Fibroblast of mammary gland (primary cell): ENCODE measurements at regions not wholly inside any gene's neighbourhood (a gene's known extent, or its start where the extent isn't known, plus 50 kb on each side); places are given as distances from the start of the nearest gene placed in this dataset.
"Not testable (repeated sequence)": the region's sequence is repeated elsewhere in the genome, so short reads cannot be mapped to it uniquely, and the experiment has no call there.

Source experiments
- DNase-seq: peaks from one replicate; pipeline ENCODE4 v3.0.0-alpha.2; 2010; ENCODE audit warnings: low read depth
- H3K4me3 ChIP-seq: 2 replicates; pipeline ENCODE4 v1.5.1; 2011; ENCODE audit warnings: low read depth, mild to moderate bottlenecking, low read length, moderate library complexity; ENCODE audit not compliant: control insufficient read depth

DNA sequence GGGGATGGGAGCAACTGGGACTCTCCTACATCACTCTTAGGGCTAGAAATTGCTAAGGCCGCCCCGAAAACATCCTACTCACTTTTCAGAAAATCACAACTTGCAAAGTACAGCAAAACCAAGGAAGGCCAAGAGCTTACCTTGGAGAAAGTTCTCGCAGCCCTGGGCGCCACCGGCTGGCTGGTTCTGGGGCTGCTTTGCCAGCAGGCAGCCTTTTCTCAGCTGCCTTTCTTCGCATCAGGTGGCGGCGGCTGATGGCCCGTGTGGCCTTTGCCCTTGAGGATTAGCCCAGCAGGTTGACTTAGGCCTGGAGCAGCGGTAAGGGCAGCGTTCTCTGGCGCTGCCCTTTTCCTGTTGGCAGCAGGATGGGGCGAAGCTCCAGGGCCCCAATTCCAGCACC, 77.3 kb upstream of the THOC3 start:
- not testable (repeated sequence) for H3K4me3 ChIP-seq, DNase-seq

DNA sequence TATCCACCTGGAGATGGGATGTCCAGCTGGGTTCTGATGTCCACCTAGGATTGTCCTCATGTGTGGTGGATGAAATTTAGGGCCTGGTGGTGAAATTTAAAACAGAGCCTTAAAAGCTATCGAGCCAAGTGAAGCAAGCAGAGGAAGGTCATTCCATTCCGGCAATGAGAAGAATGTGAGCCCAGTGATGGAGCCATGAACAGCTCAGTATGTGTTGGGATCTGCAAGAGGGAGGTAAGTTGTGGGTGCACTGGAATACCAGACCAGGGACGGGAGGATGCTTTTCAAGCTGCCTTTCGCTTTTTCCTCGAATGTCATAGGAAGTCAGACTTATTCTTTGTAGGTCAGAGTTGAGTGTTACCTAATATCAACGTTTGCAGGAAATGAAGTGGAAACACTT, 80.6 kb upstream of the THOC3 start:
- not testable (repeated sequence) for DNase-seq, H3K4me3 ChIP-seq

DNA sequence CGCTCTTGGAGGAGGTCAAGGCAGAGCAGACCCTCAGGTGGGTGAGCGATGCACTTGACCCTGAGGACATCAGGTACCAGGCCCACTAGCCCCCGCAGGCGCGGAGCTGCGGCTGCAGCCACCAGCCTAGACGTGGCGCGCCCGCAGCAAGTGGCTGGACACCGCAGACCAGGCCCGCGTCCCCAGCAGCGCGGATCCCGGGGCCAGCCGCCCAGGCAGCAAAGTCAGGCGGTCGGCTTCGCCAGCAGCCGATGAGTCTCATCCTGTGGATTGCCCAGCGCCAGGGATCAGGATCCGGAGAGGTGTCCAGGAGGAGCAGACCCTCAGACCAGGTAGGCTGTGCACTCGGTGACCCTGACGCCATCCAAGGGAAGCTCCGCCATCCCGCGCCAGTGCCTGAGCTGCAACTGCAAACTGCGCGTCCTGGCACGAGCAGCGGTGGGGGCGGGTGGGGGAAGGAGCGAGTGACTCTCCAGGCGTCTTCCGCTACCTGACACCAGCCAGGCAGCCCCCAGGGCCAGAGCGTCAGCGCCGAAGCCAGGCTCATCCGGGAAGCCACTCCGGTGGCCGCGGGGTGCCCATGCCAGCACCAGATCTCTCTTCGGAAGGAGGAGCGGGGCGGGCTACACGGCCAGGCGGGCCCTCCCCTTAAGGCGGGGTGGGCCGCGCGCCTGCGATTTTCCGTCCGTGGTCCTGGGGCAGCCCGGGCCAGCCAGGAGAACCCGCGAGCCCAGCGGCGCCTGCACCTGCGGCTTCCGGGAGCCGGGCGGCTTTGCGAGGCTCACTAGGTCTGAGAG, 92.6 kb upstream of the THOC3 start:
- H3K4me3 ChIP-seq, result not testable (repeated sequence)

DNA sequence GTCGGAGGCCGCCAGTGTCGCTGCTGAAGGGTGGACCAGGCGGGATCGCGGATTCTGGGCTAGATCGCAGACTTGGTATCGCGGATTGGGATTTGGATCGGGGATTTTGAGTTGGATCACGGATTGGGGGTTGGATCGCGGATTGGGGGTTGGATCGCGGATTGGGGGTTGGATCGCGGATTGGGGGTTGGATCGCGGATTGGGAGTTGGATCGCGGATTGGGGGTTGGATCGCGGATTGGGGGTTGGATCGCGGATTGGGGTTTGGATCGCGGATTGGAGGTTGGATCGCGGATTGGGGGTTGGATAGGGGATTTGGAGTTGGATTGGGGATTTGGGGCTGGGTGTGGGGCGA, 93.1 kb upstream of the THOC3 start:
- DNase-seq, H3K4me3 ChIP-seq: not testable (repeated sequence)

More for the DNA sequence above, 92.6 kb upstream of the THOC3 start:
- not testable (repeated sequence) for DNase-seq

DNA sequence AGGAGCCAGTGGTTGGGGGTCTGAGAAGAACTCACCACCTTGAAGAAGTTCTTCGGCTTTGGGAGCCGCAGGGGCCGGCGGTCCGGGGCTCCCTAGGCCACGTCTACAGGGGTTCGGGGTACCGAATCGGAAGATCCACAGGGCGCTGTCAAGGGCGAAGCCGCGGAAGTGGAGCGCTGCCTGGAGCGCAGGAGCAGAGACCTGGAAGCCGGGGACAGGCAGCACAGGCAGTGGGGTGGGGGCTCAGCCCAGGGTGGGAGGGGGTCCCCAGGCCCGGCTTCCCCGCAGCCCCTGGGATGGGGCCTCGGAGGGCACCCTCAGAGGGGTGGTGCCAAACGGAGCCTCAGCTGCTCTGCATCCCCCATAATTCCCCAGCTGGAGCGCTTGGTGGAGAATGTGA, 93.5 kb upstream of the THOC3 start:
- not testable (repeated sequence) for H3K4me3 ChIP-seq, DNase-seq

DNA sequence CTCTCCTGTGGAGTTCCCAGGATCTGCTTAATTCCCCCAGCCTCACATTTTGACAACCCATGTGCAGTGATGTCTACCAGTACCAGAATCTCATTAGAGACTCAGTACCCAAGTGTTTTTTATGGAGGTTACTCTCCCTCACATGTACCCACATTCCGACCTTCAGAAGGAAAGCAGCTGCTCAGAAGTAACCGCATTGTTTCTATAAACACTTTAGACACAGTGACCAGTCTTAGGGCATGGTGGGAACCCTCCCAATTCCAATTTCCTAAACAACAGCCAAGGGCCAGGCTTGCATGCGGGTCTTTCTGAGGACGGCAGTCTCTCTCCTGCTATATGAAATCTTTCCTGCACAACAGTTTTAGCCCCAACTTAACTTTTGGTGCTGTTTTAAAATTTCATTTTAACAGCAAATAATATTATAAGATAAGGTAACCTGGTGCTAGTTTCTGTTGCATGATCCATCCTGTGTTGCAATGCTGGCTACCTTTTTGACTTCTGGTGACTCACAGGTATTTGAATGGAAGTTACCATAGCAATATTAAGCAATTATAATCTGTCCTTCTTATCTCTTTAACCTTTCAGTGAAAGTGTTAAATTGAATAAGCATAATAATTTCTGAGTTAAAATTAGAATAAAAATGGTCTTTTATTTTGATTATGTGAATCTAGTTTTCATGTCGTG, 98.3 kb upstream of the THOC3 start:
- DNase-seq, H3K4me3 ChIP-seq: not testable (repeated sequence)

DNA sequence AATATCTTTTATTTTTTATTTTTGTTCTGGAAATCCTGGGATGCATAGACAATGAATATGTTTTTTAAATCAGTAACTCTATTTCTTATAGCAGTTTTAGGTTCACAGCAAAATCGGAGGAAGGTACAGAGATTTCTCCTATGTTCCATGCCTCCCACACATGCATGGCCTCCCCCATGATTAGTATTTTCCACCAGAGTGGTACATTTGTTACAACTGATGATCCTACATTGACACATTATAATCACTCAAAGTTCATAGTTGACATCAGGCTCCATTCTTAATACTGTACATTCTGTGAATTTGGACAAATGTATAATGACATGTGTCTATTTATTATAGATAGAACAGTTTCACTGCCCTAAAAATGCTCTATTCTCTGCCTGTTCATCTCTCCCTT, 99.0 kb upstream of the THOC3 start:
- H3K4me3 ChIP-seq, DNase-seq: not testable (repeated sequence)

DNA sequence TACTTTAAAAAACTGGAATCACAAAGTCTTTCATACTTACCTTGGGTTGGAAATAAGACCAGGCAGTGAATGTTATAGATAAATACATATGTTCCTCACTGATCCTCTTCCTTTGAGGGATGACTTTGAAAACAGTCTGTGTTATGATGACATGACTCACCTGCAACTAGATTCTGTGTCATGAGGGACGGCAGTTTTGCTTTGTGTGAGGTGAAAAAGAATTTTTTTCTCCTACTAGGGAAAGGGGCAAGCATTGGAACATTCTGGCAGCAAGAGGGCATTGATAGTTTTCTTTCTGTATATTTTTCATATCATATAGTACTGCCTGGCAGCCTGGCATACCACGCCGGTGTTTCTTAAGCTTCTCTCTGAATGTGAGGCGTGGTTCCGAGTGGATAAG, 99.8 kb upstream of the THOC3 start:
- not testable (repeated sequence) for DNase-seq, H3K4me3 ChIP-seq

DNA sequence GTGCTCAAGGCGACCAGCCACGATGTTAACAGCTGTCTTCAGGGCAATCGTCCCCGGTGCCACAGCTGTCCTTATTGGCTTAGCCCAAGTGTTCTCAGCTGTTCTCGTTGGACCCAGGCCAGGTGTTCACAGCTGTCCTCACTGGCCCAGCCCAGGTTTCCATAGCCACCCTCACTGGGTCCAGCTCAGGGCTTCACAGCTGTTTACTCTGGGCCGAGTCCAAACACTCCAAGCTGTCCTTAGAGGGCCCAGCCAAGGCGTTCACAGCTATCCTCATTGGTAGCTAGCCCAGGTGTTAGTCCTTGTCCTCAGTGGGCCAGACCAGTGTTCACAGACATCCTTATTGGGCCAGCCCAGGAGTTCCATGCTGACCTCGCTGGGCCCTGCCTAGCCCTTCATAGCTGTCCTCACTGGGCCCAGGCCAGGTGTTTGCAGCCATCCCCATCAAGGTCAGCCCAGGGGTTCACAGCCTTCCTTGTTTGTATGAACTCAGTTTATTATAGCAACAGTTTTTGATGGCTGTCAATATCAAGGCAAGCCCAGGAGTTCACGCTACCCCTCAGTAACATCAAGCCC, 106.0 kb upstream of the THOC3 start:
- H3K4me3 ChIP-seq, DNase-seq: not testable (repeated sequence)

DNA sequence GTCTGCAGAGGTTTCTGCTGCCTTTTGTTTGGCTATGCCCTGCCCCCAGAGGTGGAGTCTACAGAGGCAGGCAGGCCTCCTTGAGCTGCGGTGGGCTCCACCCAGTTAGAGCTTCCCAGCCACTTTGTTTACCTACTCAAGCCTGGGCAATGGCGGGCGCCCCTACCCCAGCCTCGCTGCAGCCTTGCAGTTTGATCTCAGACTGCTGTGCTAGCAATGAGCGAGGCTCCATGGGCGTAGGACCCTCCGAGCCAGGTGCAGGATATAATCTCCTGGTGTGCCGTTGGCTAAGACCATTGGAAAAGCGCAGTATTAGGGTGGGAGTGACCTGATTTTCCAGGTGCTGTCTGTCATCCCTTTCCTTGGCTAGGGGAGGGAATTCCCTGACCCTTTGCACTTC, 115.6 kb upstream of the THOC3 start:
- not testable (repeated sequence) for DNase-seq, H3K4me3 ChIP-seq

DNA sequence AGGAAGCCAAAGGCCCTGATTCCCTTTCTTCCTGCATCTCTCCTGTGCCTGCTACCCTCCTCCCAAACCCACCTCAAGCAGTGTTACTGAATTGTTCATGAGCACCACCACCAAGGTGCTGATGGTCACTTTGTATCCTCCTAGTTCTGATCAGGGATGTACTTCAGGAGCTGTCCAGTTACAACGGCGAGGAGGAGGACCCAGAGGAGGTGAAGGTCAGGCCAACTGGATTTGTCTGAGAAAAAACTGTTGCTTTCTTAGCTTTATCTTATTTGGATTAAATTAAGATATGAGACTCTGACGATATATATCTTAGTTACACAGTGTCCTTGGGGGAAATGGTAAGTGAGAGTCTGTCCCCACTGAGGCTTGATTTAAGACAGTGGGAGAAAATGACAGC, 135.0 kb upstream of the THOC3 start:
- not testable (repeated sequence) for DNase-seq, H3K4me3 ChIP-seq

DNA sequence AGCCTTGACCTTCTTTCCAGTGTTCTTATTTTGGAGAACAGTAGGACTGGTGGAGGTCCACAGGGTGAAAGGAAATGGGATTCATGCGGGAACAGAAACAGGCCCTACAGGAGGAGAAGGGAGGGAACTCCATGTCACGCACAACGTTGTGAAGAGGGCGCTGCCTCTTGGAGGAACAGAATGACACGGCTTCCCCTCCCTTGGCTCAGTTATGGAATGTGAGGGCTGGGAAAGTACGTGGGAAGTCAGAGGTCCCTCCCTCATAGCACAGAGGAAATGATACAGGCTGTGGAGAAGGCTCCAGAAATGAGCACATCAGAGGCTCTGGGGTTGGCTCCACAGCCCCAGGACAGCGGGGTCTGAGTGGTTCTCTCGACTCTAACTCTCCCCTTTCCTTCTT, 125.3 kb upstream of the SIMC1 start:
- not testable (repeated sequence) for H3K4me3 ChIP-seq, DNase-seq

DNA sequence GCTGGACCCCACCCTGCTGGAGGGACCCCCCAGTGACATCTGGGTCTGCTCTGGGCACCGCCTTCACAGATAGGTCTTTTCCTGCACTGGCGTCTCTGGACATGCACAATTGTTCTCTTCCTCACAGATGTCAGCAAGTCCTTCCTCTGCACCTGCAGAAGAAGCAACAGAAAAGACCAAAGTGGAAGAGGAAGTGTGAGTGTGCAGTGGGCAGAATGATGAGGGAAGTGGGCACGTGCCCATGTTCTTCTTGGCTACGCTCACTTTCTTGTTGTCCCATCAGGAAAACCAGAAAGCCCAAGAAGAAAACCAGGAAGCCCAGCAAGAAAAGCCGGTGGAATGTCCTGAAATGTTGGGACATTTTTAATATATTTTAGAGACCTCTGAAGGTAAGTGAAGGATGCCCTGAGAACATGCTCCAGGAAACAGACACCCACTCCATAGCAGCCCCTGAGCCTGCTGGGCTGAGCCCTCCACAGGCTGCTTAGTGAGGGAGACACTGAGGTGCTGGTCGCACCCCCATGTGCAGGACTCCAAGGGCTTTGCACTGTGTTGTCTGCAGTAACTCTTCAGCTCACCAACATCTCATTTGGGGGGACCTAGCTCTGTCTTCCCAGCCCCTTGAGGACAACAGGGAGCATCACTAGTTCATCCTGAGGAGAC, 124.4 kb upstream of the SIMC1 start:
- not testable (repeated sequence) for H3K4me3 ChIP-seq, DNase-seq

DNA sequence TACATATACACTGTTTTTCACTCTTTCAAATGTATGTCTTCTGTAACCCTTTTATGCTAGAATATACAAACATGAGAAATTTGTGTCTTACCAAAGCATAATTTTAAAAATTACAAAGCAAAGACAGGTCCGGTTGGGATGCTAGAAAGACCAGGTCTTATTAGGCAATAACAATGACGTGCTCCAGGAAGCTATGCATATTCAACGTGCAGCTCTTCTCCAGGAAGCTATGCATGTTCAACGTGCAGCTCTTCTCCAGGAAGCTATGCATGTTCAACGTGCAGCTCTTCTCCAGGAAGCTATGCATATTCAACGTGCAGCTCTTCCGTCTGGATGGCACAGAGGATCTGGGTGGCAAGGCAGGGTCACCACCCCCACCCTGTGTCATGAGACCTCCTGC, 123.4 kb upstream of the SIMC1 start:
- not testable (repeated sequence) for H3K4me3 ChIP-seq, DNase-seq

DNA sequence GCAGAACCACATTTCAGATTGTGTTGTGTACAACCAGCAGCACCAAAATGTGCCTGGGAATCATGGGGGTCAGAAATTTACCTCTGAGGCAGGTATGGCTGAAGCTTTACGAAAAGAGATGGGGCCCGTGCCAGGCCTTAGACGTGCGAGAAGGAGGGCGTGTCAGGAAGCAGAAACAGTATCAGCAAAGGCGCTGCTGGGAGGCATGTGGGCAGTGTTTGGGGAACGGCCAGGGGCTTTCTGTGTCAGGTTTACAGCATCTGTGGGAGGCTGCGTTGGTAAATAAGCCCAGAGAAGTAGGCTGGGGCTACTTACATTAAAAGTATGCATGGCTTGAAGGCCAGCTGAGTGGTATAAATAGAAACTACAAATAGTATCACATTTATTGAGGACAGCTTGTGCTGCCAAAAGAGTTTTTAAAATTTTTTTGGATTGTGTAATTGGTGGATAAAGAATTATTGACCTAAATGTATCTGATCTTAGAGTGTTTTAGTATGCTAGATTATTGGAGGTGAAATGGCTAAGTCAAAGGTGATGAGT, 120.5 kb upstream of the SIMC1 start:
- DNase-seq, H3K4me3 ChIP-seq: not testable (repeated sequence)

DNA sequence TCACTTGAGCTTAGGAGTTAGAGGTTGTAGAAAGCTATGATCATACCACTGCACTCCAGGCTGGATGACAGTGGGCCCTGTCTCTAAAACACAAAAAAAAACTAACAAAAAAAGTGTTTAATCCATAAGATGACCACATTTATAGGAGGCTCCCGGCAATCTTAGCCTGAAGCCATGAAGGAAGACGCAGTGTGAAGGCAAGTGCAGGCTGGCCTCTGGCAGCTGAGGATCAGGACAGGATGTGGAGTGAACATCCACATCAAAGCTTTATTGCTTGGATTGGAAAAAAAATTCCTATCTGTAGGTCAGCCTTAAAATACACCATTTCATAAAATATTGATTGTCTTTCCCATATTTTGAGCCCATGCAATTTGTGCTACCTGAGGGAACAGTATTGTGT, 115.9 kb upstream of the SIMC1 start:
- not testable (repeated sequence) for H3K4me3 ChIP-seq, DNase-seq

DNA sequence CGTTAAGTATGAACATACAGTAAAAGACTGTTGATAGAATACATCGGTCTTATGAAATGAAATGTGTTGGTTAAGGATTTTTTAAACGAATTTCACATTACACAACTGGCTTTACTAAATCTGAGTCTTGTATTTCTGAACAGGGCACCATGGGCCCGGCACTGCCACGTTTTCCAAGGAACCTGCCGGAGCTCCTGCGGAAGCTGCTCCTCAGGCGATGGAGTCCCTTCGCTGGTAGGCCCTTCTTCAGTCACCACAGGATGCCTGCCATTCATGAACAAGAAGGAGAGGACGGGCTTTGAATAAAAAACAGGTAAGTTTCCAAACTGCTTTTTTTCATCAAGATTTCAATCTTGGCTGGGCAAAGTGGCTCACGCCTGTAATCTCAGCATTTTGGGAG, 114.1 kb upstream of the SIMC1 start:
- DNase-seq, H3K4me3 ChIP-seq: not testable (repeated sequence)
